ENCODE measurements at regions not wholly inside any gene's neighbourhood (a gene's known extent, or its start where the extent isn't known, plus 50 kb on each side); places are given as distances from the start of the nearest gene placed in this dataset.

DNA sequence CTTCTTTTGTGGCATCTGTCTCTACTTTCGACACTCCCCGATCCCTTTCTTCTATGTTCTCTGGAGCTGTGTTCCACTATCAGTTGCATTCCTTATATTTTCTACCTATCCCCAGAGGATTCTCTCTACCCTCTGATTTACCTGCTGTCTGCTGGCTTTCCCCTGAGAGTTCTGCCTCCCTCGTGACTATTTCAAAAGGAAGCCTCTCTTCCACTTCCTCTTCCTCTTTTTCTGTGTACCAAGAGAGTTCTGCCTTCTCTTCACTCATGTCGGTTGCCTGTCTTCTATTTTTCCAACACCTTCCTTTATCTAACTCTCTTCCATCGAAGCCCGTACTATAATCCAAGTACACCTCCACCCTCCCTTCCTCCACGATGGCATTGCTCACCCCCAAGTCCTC, 631.7 kb downstream of the SMARCA1 start:
- Histone ChIP-seq H3K27me3 (ENCODE audit: insufficient read depth, low read depth, low read length) (no peaks in the 10 kb centered on the region), H3K9me3 (ENCODE audit: low read length) (no peaks in the 10 kb centered on the region), H3K4me3 (ENCODE audit: low read length) (no peak overlapping the region), H3K9me2 (ENCODE audit: insufficient read depth, low read length) (no peaks in the 10 kb centered on the region), H3K9ac (ENCODE audit: low read length) (no peak overlapping the region), H3K79me2 (replicated peaks; ENCODE audit: insufficient read depth, low read length) (no peaks in the 10 kb centered on the region), H3F3A (ENCODE audit: insufficient read depth, low read length, poor library complexity, severe bottlenecking) (no peaks in the 10 kb centered on the region), H3K27ac (ENCODE audit: low read length) (no peak overlapping the region), H4K20me1 (ENCODE audit: insufficient read depth) (no peaks in the 10 kb centered on the region), H3K4me2 (ENCODE audit: low read length) (no peak overlapping the region), H2AFZ (ENCODE audit: low read depth, low read length) (no peak overlapping the region), H3K36me3 (ENCODE audit: insufficient read depth, low read length) (no peaks in the 10 kb centered on the region)
- TF ChIP-seq RAD21 (conservative IDR thresholded peaks at IDR 0.05) (no peak), POLR2AphosphoS5 (IDR thresholded peaks at IDR 0.05) (no peak), EZH2 (IDR thresholded peaks at IDR 0.05; ENCODE audit: borderline replicate concordance, insufficient read depth, low read length, poor library complexity, severe bottlenecking) (no peak), MXI1 (conservative IDR thresholded peaks at IDR 0.05; ENCODE audit: poor library complexity, severe bottlenecking) (no peak), SMC3 (conservative IDR thresholded peaks at IDR 0.05; ENCODE audit: poor library complexity) (no peak), TAF1 (IDR thresholded peaks at IDR 0.05; ENCODE audit: low read depth) (no peak), EP300 (conservative IDR thresholded peaks at IDR 0.05; ENCODE audit: poor library complexity, severe bottlenecking) (no peak)
- TF ChIP-seq, protein P1, sequence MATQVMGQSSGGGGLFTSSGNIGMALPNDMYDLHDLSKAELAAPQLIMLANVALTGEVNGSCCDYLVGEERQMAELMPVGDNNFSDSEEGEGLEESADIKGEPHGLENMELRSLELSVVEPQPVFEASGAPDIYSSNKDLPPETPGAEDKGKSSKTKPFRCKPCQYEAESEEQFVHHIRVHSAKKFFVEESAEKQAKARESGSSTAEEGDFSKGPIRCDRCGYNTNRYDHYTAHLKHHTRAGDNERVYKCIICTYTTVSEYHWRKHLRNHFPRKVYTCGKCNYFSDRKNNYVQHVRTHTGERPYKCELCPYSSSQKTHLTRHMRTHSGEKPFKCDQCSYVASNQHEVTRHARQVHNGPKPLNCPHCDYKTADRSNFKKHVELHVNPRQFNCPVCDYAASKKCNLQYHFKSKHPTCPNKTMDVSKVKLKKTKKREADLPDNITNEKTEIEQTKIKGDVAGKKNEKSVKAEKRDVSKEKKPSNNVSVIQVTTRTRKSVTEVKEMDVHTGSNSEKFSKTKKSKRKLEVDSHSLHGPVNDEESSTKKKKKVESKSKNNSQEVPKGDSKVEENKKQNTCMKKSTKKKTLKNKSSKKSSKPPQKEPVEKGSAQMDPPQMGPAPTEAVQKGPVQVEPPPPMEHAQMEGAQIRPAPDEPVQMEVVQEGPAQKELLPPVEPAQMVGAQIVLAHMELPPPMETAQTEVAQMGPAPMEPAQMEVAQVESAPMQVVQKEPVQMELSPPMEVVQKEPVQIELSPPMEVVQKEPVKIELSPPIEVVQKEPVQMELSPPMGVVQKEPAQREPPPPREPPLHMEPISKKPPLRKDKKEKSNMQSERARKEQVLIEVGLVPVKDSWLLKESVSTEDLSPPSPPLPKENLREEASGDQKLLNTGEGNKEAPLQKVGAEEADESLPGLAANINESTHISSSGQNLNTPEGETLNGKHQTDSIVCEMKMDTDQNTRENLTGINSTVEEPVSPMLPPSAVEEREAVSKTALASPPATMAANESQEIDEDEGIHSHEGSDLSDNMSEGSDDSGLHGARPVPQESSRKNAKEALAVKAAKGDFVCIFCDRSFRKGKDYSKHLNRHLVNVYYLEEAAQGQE (IDR thresholded peaks at IDR 0.05; ENCODE audit: borderline replicate concordance): no peak
- TF ChIP-seq, protein P2, sequence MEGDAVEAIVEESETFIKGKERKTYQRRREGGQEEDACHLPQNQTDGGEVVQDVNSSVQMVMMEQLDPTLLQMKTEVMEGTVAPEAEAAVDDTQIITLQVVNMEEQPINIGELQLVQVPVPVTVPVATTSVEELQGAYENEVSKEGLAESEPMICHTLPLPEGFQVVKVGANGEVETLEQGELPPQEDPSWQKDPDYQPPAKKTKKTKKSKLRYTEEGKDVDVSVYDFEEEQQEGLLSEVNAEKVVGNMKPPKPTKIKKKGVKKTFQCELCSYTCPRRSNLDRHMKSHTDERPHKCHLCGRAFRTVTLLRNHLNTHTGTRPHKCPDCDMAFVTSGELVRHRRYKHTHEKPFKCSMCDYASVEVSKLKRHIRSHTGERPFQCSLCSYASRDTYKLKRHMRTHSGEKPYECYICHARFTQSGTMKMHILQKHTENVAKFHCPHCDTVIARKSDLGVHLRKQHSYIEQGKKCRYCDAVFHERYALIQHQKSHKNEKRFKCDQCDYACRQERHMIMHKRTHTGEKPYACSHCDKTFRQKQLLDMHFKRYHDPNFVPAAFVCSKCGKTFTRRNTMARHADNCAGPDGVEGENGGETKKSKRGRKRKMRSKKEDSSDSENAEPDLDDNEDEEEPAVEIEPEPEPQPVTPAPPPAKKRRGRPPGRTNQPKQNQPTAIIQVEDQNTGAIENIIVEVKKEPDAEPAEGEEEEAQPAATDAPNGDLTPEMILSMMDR (IDR thresholded peaks at IDR 0.05; ENCODE audit: poor library complexity, severe bottlenecking): no peak

DNA sequence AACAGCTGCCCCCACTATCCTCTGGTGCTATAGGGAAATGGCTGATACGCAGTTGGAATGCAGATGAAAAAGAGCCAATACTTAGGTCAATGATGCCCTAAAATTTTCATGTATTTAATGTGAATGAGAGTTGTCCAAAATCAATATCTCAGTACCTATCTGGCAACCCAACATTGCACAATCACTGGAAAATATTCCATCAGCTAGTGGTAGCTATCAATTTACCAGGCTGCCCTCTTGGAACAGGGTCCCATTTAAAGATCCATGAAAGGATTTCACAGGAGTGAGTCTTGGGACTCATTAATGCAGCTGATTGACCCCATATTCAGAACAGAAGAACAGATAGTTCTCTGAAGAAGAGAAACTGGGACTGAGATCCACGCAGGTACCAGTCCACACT, 638.9 kb downstream of the SMARCA1 start:
- no peaks in the 10 kb centered on the region for H3K79me2 ChIP-seq (replicated peaks; ENCODE audit: insufficient read depth, low read length)
- H3K9me2 ChIP-seq (ENCODE audit: insufficient read depth, low read length): no peaks in the 10 kb centered on the region
- H3K4me3 ChIP-seq (ENCODE audit: low read length): no peak overlapping the region
- H4K20me1 ChIP-seq (ENCODE audit: insufficient read depth): no peaks in the 10 kb centered on the region
- no peak overlapping the region for H2AFZ ChIP-seq (ENCODE audit: low read depth, low read length)
- H3K27ac ChIP-seq (ENCODE audit: low read length): no peak overlapping the region
- H3K9ac ChIP-seq (ENCODE audit: low read length): no peak overlapping the region
- no peak for TF ChIP-seq TAF1 (IDR thresholded peaks at IDR 0.05; ENCODE audit: low read depth)
- no peak for TF ChIP-seq MXI1 (conservative IDR thresholded peaks at IDR 0.05; ENCODE audit: poor library complexity, severe bottlenecking)
- no peak for TF ChIP-seq EP300 (conservative IDR thresholded peaks at IDR 0.05; ENCODE audit: poor library complexity, severe bottlenecking)
- TF ChIP-seq RAD21 (conservative IDR thresholded peaks at IDR 0.05): no peak
- no peak for TF ChIP-seq EZH2 (IDR thresholded peaks at IDR 0.05; ENCODE audit: borderline replicate concordance, insufficient read depth, low read length, poor library complexity, severe bottlenecking)
- TF ChIP-seq, protein P2 (IDR thresholded peaks at IDR 0.05; ENCODE audit: poor library complexity, severe bottlenecking): no peak
- no peak for TF ChIP-seq POLR2AphosphoS5 (IDR thresholded peaks at IDR 0.05)
- no peak for TF ChIP-seq SMC3 (conservative IDR thresholded peaks at IDR 0.05; ENCODE audit: poor library complexity)
- TF ChIP-seq, protein P1 (IDR thresholded peaks at IDR 0.05; ENCODE audit: borderline replicate concordance): no peak
- no peaks in the 10 kb centered on the region for H3K27me3 ChIP-seq (ENCODE audit: insufficient read depth, low read depth, low read length)
- no peaks in the 10 kb centered on the region for H3K36me3 ChIP-seq (ENCODE audit: insufficient read depth, low read length)
- no peaks in the 10 kb centered on the region for H3F3A ChIP-seq (ENCODE audit: insufficient read depth, low read length, poor library complexity, severe bottlenecking)
- no peaks in the 10 kb centered on the region for H3K9me3 ChIP-seq (ENCODE audit: low read length)
- no peak overlapping the region for H3K4me2 ChIP-seq (ENCODE audit: low read length)
